Suprapubic skin (tissue), 4 donors: ENCODE measurements at regions not wholly inside any gene's neighbourhood (a gene's known extent, or its start where the extent isn't known, plus 50 kb on each side); places are given as distances from the start of the nearest gene placed in this dataset.

Experiments used
- DNase-seq, 2 donors: peaks; one replicate each; pipeline ENCODE4 v3.0.0-alpha.2; 2019; ENCODE audit warnings: low spot score in 2 of 2
- H3K27ac ChIP-seq: fragments of 200-600 bp; sonication (generic); one replicate; pipeline ENCODE4 v1.5.1; 2019
- H3K27me3 ChIP-seq: fragments of 200-600 bp; sonication (generic); one replicate; pipeline ENCODE4 v1.5.1; 2019
- H3K36me3 ChIP-seq: fragments of 200-600 bp; sonication (generic); one replicate; pipeline ENCODE4 v1.5.1; 2019
- H3K4me1 ChIP-seq: fragments of 200-600 bp; sonication (generic); one replicate; pipeline ENCODE4 v1.5.1; 2019
- H3K4me3 ChIP-seq: fragments of 200-600 bp; sonication (generic); one replicate; pipeline ENCODE4 v1.5.1; 2019; ENCODE audit warnings: mild to moderate bottlenecking
- H3K9me3 ChIP-seq: fragments of 200-600 bp; sonication (generic); one replicate; pipeline ENCODE4 v1.5.1; 2019
- EP300 ChIP-seq: sonication (generic); formaldehyde crosslinking; IDR thresholded peaks from one replicate; pipeline ENCODE4 v1.6.1; 2017; ENCODE audit warnings: antibody characterized with exemption
- POLR2A ChIP-seq, 2 donors: fragments of 450-650 bp; IDR thresholded peaks; one replicate each; pipeline ENCODE4 v1.6.1; 2017; ENCODE audit warnings: antibody characterized with exemption in 2 of 2, mild to moderate bottlenecking in 2 of 2, moderate library complexity in 2 of 2
- POLR2AphosphoS5 ChIP-seq, 3 donors: sonication (generic); formaldehyde crosslinking; IDR thresholded peaks; one replicate each; pipeline ENCODE4 v1.6.1; 2017; ENCODE audit warnings: antibody characterized with exemption in 3 of 3
- WGBS: methylation state at CpG from one replicate; pipeline ENCODE4 v1.1.5; 2018; 5-methylcytosine and 5-hydroxymethylcytosine counted together
- TF ChIP-seq, protein P1 (sequence below), 2 donors: fragments of 200-600 bp in 1 of 2; fragments of 450-650 bp in 1 of 2; sonication (generic) in 1 of 2; IDR thresholded peaks; one replicate each; pipeline ENCODE4 v1.5.1; 2016 to 2019; ENCODE audit warnings: antibody characterized with exemption in 2 of 2, mild to moderate bottlenecking in 1 of 2, moderate library complexity in 1 of 2

DNA sequence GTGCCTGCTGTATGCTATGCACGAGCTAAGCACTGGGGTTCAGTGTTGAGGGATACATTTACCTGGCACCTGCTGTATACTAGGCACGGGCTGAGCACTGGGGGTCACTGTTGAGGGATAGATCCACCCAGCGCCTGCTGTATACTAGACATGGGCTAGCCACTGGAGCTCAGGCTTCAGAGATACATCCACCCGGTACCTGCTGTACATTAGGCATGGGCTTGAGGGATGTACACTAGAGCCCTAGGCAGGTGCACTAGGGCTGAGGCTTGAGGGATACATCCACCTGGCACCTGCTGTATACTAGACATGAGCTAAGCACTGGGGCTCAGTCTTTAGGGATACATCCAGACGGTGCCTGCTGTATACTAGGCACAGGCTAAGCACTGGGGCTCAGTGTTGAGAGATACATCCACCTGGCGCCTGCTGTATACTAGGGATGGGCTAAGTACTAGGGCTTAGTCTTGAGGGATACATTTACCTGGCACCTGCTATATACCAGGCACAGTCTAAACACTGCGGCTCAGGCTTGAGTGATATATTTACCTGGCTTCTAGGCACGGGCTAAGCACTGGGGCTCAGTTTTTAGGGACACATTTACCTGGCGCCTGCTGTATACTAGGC is 92.7 kb downstream of the ADRA2C start:
- no peaks in the 10 kb centered on the region for H3K9me3 ChIP-seq
- DNase-seq, result no peak
- WGBS, result 74% methylated on average over 7 of the region's 9 CpGs
- peaks cover 3% of the 10 kb centered on the region for H3K4me1 ChIP-seq
- TF ChIP-seq, protein P1, sequence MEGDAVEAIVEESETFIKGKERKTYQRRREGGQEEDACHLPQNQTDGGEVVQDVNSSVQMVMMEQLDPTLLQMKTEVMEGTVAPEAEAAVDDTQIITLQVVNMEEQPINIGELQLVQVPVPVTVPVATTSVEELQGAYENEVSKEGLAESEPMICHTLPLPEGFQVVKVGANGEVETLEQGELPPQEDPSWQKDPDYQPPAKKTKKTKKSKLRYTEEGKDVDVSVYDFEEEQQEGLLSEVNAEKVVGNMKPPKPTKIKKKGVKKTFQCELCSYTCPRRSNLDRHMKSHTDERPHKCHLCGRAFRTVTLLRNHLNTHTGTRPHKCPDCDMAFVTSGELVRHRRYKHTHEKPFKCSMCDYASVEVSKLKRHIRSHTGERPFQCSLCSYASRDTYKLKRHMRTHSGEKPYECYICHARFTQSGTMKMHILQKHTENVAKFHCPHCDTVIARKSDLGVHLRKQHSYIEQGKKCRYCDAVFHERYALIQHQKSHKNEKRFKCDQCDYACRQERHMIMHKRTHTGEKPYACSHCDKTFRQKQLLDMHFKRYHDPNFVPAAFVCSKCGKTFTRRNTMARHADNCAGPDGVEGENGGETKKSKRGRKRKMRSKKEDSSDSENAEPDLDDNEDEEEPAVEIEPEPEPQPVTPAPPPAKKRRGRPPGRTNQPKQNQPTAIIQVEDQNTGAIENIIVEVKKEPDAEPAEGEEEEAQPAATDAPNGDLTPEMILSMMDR (IDR thresholded peaks at IDR 0.05), result no peak
- no peak for TF ChIP-seq POLR2A (IDR thresholded peaks at IDR 0.05)
- no peak for TF ChIP-seq POLR2AphosphoS5 (IDR thresholded peaks at IDR 0.05)
- TF ChIP-seq EP300, result no peak
- H3K27me3 ChIP-seq, result peaks cover 80% of the 10 kb centered on the region
- no peak overlapping the region for H3K27ac ChIP-seq
- H3K36me3 ChIP-seq, result no peaks in the 10 kb centered on the region
- H3K4me3 ChIP-seq, result no peak overlapping the region

DNA sequence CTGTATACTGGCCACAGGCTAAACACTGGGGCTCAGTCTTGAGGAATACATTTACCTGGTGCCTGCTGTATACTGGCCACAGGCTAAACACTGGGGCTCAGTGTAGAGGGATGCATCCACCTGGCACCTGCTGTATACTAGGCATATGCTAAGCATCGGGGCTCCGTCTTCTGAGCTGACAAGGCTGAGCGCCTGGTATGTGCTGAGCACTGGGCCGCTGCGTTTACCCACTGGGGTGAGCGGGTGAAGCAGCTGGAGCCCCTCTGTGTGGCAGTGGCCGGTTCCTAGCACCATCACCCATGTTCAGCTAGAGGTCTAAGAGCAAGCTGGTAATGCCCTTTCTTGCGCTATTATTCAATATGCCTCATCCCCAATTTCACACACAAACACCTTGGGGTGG is 93.4 kb downstream of the ADRA2C start:
- Histone ChIP-seq H3K27me3 (peaks cover 80% of the 10 kb centered on the region), H3K27ac (no peak overlapping the region), H3K9me3 (no peaks in the 10 kb centered on the region), H3K36me3 (no peaks in the 10 kb centered on the region), H3K4me3 (no peak overlapping the region), H3K4me1 (peaks cover 3% of the 10 kb centered on the region)
- no peak for TF ChIP-seq POLR2A (IDR thresholded peaks at IDR 0.05)
- TF ChIP-seq, protein P1 (IDR thresholded peaks at IDR 0.05), result no peak
- DNase-seq, result no peak
- 95% methylated on average over 8 of the region's 8 CpGs for WGBS

DNA sequence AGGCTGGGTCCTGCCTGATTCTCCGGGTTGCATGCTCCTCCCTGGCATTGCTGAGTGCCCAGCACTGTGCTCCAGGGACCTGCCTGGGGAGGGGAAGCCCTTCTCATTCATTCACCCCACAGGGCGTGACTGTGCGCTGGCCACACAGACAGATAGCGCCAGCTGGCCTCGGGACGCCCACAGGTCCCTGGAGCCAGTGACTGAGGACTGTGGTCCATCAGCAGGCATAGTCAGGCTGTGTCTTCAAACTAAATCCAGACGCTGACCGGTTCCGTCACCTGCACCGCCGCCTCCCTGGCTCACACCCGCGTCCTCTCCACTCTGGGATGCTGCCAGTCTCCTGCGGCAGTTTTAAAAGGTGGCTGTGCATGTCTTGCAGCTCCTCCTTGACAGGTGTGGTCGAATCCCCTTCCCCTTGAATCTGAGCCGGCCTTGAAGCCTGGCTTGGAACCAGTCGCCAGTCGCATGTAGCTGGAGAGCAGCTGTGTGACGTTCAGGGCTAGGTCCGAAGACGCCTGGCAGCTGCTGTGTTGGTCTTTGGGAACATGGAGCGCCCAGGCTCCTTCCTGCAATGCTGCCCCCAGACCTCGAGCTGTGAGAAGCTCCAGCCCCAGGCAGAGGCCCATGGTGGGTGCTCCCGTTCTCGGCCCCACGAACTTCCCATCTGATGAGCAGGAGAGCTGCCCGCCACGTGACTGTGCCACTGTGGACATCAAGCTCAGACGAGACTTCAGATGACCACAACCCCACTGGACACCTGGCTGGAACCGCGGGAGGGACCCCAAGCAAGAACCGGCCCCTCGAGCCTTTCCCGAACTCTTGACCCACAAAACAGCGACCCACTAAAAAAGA is 94.1 kb downstream of the ADRA2C start:
- Histone ChIP-seq H3K36me3 (no peaks in the 10 kb centered on the region), H3K27ac (no peak overlapping the region), H3K9me3 (no peaks in the 10 kb centered on the region), H3K4me1 (peaks cover 3% of the 10 kb centered on the region), H3K4me3 (no peak overlapping the region), H3K27me3 (peaks cover 80% of the 10 kb centered on the region)
- WGBS, result 80% methylated on average over 4 of the region's 35 CpGs
- no peak for DNase-seq
- TF ChIP-seq POLR2AphosphoS5 (IDR thresholded peaks at IDR 0.05), result no peak
- TF ChIP-seq EP300, result no peak

DNA sequence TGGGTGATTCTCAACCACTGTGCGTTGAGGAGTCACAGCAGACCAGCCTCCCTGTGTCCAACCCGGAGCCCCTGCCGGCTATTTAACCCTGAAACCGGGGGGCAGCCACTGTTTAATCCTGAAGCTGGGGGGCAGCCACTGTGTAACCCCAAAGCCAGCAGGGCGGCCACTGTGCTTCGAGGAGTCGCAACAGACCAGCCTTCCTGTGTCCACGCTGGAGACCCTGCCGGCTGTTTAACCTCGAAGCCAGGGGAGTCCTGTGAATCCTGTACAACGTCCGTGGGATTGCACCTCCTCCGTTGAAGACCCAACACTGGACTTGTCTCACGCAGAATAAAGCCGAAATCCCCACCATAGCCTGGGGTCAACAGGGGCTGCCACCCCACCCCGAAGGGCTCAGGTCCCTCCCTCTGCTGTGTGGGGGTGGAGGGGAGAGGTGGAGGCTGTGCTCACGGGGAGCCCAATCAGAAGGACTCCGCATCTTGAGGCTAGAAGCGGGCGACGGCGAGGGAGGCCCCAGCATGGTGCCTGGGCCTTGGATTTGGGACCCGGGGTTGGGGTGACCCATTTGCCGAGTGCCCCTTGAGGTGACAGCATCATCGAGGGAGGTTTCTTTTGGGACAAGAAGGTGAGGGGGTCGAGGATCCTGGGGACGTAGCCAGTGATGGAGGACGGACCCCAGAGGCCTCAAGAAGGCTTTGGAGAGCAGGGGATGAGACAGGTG is 94.9 kb downstream of the ADRA2C start:
- no peaks in the 10 kb centered on the region for H3K36me3 ChIP-seq
- no peak for TF ChIP-seq POLR2A (IDR thresholded peaks at IDR 0.05)
- no peak for TF ChIP-seq POLR2AphosphoS5 (IDR thresholded peaks at IDR 0.05)
- H3K27ac ChIP-seq, result no peak overlapping the region
- H3K27me3 ChIP-seq, result peaks cover 82% of the 10 kb centered on the region
- H3K9me3 ChIP-seq, result no peaks in the 10 kb centered on the region
- H3K4me3 ChIP-seq, result no peak overlapping the region
- H3K4me1 ChIP-seq, result peaks cover 3% of the 10 kb centered on the region
- 93% methylated on average over 22 of the region's 28 CpGs for WGBS
- no peak for DNase-seq

DNA sequence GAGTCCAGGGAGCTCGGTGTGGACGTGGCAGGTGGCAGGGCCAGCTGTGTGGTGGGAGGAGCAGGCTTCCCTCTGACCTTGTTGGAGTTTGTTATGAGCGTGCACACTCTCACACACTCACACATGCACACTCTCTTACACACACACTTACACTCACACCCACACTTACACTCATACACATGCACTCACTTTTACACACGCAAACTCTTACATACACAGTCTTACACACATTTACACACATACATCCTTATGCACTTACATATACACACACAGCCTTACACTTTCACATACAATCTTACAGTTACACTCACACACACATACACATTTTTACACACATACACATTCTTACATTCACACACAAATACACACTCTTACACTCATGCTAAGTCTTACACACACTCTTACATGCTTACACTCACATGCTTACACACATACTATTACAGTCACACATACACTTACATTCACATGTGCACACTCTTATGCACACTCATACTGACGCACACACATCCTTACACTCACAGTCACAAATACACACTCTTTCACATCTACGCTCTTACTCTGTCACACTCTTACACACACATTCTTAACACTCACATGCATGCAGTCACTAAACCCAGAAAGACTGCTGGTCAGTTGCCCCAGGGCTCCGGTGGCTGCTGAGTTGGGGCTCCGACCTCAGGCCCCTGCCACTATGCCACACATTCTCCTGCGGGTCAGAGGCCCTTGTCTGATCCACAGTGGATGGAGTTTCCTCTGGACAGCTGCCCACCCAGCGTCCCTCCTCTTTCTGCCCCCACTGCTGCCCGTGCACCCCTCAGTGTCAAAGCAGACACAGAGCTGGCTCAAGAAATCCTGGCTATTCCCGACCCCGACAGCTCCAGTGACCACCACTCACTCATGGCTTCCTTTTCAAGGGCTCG is 95.8 kb downstream of the ADRA2C start:
- TF ChIP-seq POLR2AphosphoS5 (IDR thresholded peaks at IDR 0.05) (no peak), EP300 (no peak), POLR2A (IDR thresholded peaks at IDR 0.05) (no peak)
- TF ChIP-seq, protein P1 (IDR thresholded peaks at IDR 0.05), result no peak
- Histone ChIP-seq H3K4me1 (peaks cover 3% of the 10 kb centered on the region), H3K9me3 (no peaks in the 10 kb centered on the region), H3K27ac (no peak overlapping the region), H3K27me3 (peaks cover 84% of the 10 kb centered on the region), H3K36me3 (no peaks in the 10 kb centered on the region), H3K4me3 (no peak overlapping the region)
- 55% methylated on average over 14 of the region's 14 CpGs for WGBS
- DNase-seq, result no peak
